H1 (cell line): ENCODE measurements at regions not wholly inside any gene's neighbourhood (a gene's known extent, or its start where the extent isn't known, plus 50 kb on each side); places are given as distances from the start of the nearest gene placed in this dataset.

Experiments used
- CTCF ChIA-PET: fragments of 300-600 bp; sonication (Branson Sonifier 250); formaldehyde crosslinking; loops from one replicate; lab custom pipeline; 2021; ENCODE audit not compliant: partially characterized antibody; lab: Charles Lee
- POLR2A ChIA-PET: fragments of 300-600 bp; sonication (Branson Sonifier 250); formaldehyde crosslinking; loops from one replicate; lab custom pipeline; 2021; ENCODE audit warnings: inconsistent platforms; ENCODE audit not compliant: partially characterized antibody; lab: Charles Lee
- DNase-seq, 2 experiments: peaks; one replicate each; pipeline versions ENCODE4 v3.0.0 to v3.0.0-alpha.2; 2010 to 2022; ENCODE audit warnings: low spot score in 2 of 2, low read depth in 1 of 2, mixed read lengths in 1 of 2
- FAIRE-seq: peaks from 2 replicates; lab custom pipeline; 2011; peaks lifted over from hg19 to GRCh38; lab: Jason Lieb, UNC
- H2AFZ ChIP-seq: 2 replicates; pipeline ENCODE4 v1.8.1; 2012; ENCODE audit warnings: low read length, inconsistent platforms
- H2AK5ac ChIP-seq: 2 replicates; pipeline ENCODE4 v1.6.1; 2013; ENCODE audit warnings: low read depth, low read length
- H2BK120ac ChIP-seq: replicated peaks from 2 replicates; pipeline ENCODE3; 2013; ENCODE audit warnings: low read depth, low read length, inconsistent platforms
- H2BK12ac ChIP-seq: 2 replicates; pipeline ENCODE4 v1.6.1; 2013; ENCODE audit warnings: low read depth, low read length
- H2BK15ac ChIP-seq: 2 replicates; pipeline ENCODE4 v1.6.1; 2013; ENCODE audit warnings: low read length
- H2BK20ac ChIP-seq: 2 replicates; pipeline ENCODE4 v1.6.1; 2013; ENCODE audit warnings: low read length
- H2BK5ac ChIP-seq: 2 replicates; pipeline ENCODE4 v1.6.1; 2013; ENCODE audit warnings: low read depth, low read length
- H3K14ac ChIP-seq: 2 replicates; pipeline ENCODE4 v1.6.1; 2013; ENCODE audit warnings: inconsistent platforms; ENCODE audit not compliant: insufficient read length
- H3K18ac ChIP-seq: 2 replicates; pipeline ENCODE4 v1.6.1; 2013; ENCODE audit warnings: low read length; ENCODE audit errors: extremely low read depth
- H3K23ac ChIP-seq: 2 replicates; pipeline ENCODE4 v1.6.1; 2013; ENCODE audit warnings: inconsistent platforms; ENCODE audit not compliant: insufficient read length
- H3K23me2 ChIP-seq: 2 replicates; pipeline ENCODE4 v1.6.1; 2013; ENCODE audit warnings: low read depth, low read length
- H3K27ac ChIP-seq: 2 replicates; pipeline ENCODE4 v1.6.1; 2011; ENCODE audit warnings: low read depth, low read length, inconsistent platforms
- H3K27me3 ChIP-seq, 4 experiments: replicated peaks in 1 of 4; 1 replicate in 1 of 4; 2 replicates in 3 of 4; pipeline versions ENCODE4 v1.6.1 to v1.8.1; 2011 to 2013; ENCODE audit warnings: low read length in 3 of 4, mild to moderate bottlenecking in 3 of 4, inconsistent platforms in 2 of 4, mixed read lengths in 2 of 4, moderate library complexity in 1 of 4; ENCODE audit not compliant: control insufficient read depth in 3 of 4, insufficient read depth in 3 of 4; ENCODE audit errors: extremely low read depth in 1 of 4
- H3K36me3 ChIP-seq, 4 experiments: 2 replicates each; pipeline versions ENCODE4 v1.6.1 to v1.8.1; 2011 to 2013; ENCODE audit warnings: mild to moderate bottlenecking in 4 of 4, low read length in 3 of 4, moderate library complexity in 2 of 4, control low read depth in 1 of 4, inconsistent platforms in 1 of 4; ENCODE audit not compliant: insufficient read depth in 4 of 4, control insufficient read depth in 2 of 4
- H3K4ac ChIP-seq: replicated peaks from 2 replicates; pipeline ENCODE3; 2013; ENCODE audit warnings: low read length, low read depth, mixed read lengths, inconsistent platforms; ENCODE audit not compliant: insufficient read length
- H3K4me1 ChIP-seq, 4 experiments: replicated peaks in 1 of 4; 1 replicate in 1 of 4; 2 replicates in 3 of 4; pipeline versions ENCODE4 v1.6.1 to v1.8.1; 2011 to 2013; ENCODE audit warnings: low read length in 3 of 4, inconsistent platforms in 2 of 4, mixed read lengths in 1 of 4; ENCODE audit not compliant: insufficient read depth in 4 of 4, control insufficient read depth in 3 of 4
- H3K4me2 ChIP-seq, 2 experiments: 2 replicates each; pipeline versions ENCODE4 v1.6.1 to v1.8.1; 2011 to 2013; ENCODE audit warnings: low read depth in 2 of 2, low read length in 2 of 2, control low read depth in 1 of 2, inconsistent platforms in 1 of 2, mild to moderate bottlenecking in 1 of 2; ENCODE audit not compliant: insufficient read depth in 1 of 2
- H3K4me3 ChIP-seq, 4 experiments: fragments of 200-600, 300-600 bp in 1 of 4; sonication (generic), shearing (Covaris generic), sonication (Bioruptor Twin) in 1 of 4; 2 replicates each; pipeline versions ENCODE4 v1.5.1 to v1.8.1; 2011 to 2016; ENCODE audit warnings: low read length in 4 of 4, low read depth in 3 of 4, control low read depth in 2 of 4, inconsistent platforms in 2 of 4, mild to moderate bottlenecking in 2 of 4, mixed read lengths in 1 of 4, moderate library complexity in 1 of 4; ENCODE audit not compliant: insufficient read depth in 2 of 4; ENCODE audit errors: extremely low read depth in 1 of 4
- H3K56ac ChIP-seq: replicated peaks from 2 replicates; pipeline ENCODE3; 2013; ENCODE audit warnings: low read depth, mild to moderate bottlenecking, mixed read lengths, low read length, inconsistent platforms; ENCODE audit not compliant: insufficient read length
- H3K79me1 ChIP-seq: 2 replicates; pipeline ENCODE4 v1.6.1; 2013; ENCODE audit warnings: low read depth, low read length, control low read depth
- H3K79me2 ChIP-seq, 2 experiments: 2 replicates each; pipeline versions ENCODE4 v1.6.1 to v1.8.1; 2012 to 2013; ENCODE audit warnings: low read length in 2 of 2, mild to moderate bottlenecking in 2 of 2, inconsistent platforms in 1 of 2; ENCODE audit not compliant: insufficient read depth in 2 of 2, control insufficient read depth in 1 of 2
- H3K9ac ChIP-seq, 4 experiments: replicated peaks in 1 of 4; 1 replicate in 1 of 4; 2 replicates in 3 of 4; pipeline versions ENCODE4 v1.6.1 to v1.8.1; 2011 to 2013; ENCODE audit warnings: low read depth in 3 of 4, low read length in 3 of 4, control low read depth in 2 of 4, mild to moderate bottlenecking in 2 of 4, moderate library complexity in 2 of 4, inconsistent platforms in 1 of 4; ENCODE audit errors: extremely low read depth in 1 of 4
- H3K9me3 ChIP-seq, 2 experiments: 2 replicates each; pipeline versions ENCODE4 v1.6.1 to v1.8.1; 2012 to 2013; ENCODE audit warnings: mild to moderate bottlenecking in 2 of 2, moderate library complexity in 2 of 2, control low read depth in 1 of 2, inconsistent platforms in 1 of 2, low read depth in 1 of 2, low read length in 1 of 2, mixed read lengths in 1 of 2; ENCODE audit not compliant: insufficient read depth in 2 of 2
- H4K20me1 ChIP-seq, 2 experiments: replicated peaks in 1 of 2; 2 replicates each; pipeline versions ENCODE3 to v1.8.1; 2011 to 2013; ENCODE audit warnings: inconsistent platforms in 2 of 2, low read length in 2 of 2, mild to moderate bottlenecking in 1 of 2; ENCODE audit not compliant: insufficient read depth in 2 of 2, control insufficient read depth in 1 of 2
- H4K5ac ChIP-seq: 2 replicates; pipeline ENCODE4 v1.6.1; 2013; ENCODE audit warnings: low read length, low read depth, mixed read lengths, inconsistent platforms; ENCODE audit not compliant: insufficient read length
- H4K8ac ChIP-seq: 2 replicates; pipeline ENCODE4 v1.8.0; 2013; ENCODE audit warnings: mild to moderate bottlenecking, moderate library complexity, low read length, inconsistent platforms; ENCODE audit not compliant: insufficient read depth; ENCODE audit errors: extremely low read depth
- H4K91ac ChIP-seq: replicated peaks from 2 replicates; pipeline ENCODE3; 2013; ENCODE audit warnings: low read length, mixed read lengths, inconsistent platforms; ENCODE audit not compliant: insufficient read length
- GTF2F1 ChIP-seq: IDR thresholded peaks from 2 replicates; pipeline ENCODE4 v1.6.1; 2012; ENCODE audit warnings: low read depth, low read length, improper control_type of control experiment, borderline replicate concordance
- SRF ChIP-seq: IDR thresholded peaks from 2 replicates; pipeline ENCODE4 v1.6.1; 2011; ENCODE audit warnings: mild to moderate bottlenecking, low read depth, low read length, moderate library complexity
- WGBS, 2 experiments: shearing (Covaris generic) in 1 of 2; methylation state at CpG; one replicate each; pipeline versions ENCODE4 v1.1.6 to v1.1.7; 2013 to 2015; ENCODE audit warnings: low lambda C conversion rate in 2 of 2, mixed read lengths in 2 of 2, inconsistent platforms in 1 of 2, low coverage in 1 of 2, missing lambda C conversion rate in 1 of 2; ENCODE audit not compliant: insufficient replicate concordance in 2 of 2, insufficient coverage in 1 of 2, insufficient read length in 1 of 2; ENCODE audit errors: extremely low coverage in 1 of 2, missing lambda C conversion rate in 1 of 2; 5-methylcytosine and 5-hydroxymethylcytosine counted together

DNA sequence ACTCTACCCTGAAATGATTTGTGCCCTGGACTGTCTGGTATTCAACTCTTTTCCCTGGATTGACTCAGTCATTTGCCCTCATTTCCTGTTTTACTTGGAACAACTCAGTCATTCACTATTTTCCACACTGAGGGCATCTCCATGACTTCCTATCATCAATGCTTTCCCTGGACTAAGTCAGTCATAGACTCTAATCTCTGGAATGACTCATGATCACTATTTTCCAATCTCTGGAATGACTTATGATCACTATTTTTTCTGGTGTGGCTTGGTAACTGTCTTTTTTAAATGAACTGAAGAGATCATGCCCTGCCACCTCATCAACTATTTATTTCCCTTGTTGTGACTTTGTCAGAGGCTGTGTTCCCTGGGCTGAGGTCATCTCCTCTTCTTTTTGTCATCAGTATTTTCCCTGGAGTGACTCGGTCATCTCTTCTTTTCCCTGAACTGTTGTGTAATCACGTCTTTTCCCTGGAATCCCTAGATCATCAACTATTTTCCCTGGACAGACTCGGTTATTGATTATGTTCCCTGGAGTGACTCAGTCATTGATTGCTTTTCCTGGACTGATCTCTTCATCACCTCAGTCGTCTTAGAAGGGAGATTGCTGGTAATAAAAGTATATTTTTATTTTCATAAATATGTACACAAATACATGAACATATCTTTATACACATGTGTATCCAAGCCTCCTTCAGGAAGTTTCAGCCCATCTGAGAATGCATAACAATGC lies 327.1 kb upstream of the VCX start:
- Histone ChIP-seq H3K4me3 (no peak overlapping the region), H4K20me1 (no peaks in the 10 kb centered on the region), H3K56ac (no peak overlapping the region), H3K79me1 (no peaks in the 10 kb centered on the region), H2BK15ac (no peak overlapping the region), H3K4me1 (no peaks in the 10 kb centered on the region), H3K14ac (no peak overlapping the region), H2AFZ (no peak overlapping the region), H3K4ac (no peak overlapping the region), H3K36me3 (no peaks in the 10 kb centered on the region), H3K4me2 (no peak overlapping the region), H2AK5ac (no peak overlapping the region), H3K23me2 (no peaks in the 10 kb centered on the region), H2BK20ac (no peak overlapping the region), H3K79me2 (no peaks in the 10 kb centered on the region), H3K9ac (no peak overlapping the region), H4K91ac (no peak overlapping the region), H3K27me3 (no peaks in the 10 kb centered on the region), H4K5ac (no peak overlapping the region), H2BK5ac (no peak overlapping the region), H3K23ac (no peak overlapping the region), H2BK120ac (no peak overlapping the region), H2BK12ac (no peak overlapping the region)
- FAIRE-seq: no peak
- POLR2A ChIA-PET: no interaction called here
- 76% methylated on average over 2 of the region's 4 CpGs; no CpG with 5 or more reads in 1 of the 2 experiments for WGBS, 2 experiments
- TF ChIP-seq SRF (peak; percentile 54), GTF2F1 (no peak)
- TF ChIP-seq, all 59 proteins: peak for 1
- CTCF ChIA-PET: no interaction called here
- H4K8ac ChIP-seq: no peak overlapping the region
- no peaks in the 10 kb centered on the region for H3K9me3 ChIP-seq
- DNase-seq: no peak
- no peak overlapping the region for H3K18ac ChIP-seq
- no peak overlapping the region for H3K27ac ChIP-seq
